C4-2B (cell line): ENCODE measurements at regions not wholly inside any gene's neighbourhood (a gene's known extent, or its start where the extent isn't known, plus 50 kb on each side); places are given as distances from the start of the nearest gene placed in this dataset.

Experiments used
- ZFX ChIP-seq: fragments of 450-650 bp; IDR thresholded peaks from 2 replicates; pipeline ENCODE4 v1.6.1; 2017
- TF ChIP-seq, protein P1 (sequence below): fragments of 450-650 bp; conservative IDR thresholded peaks from 2 replicates; pipeline ENCODE4 v1.5.1; 2017; ENCODE audit warnings: mild to moderate bottlenecking

GRCh38 chrX:39268207-39268606, 466.9 kb downstream of the MID1IP1 start:
- TF ChIP-seq, protein P1, sequence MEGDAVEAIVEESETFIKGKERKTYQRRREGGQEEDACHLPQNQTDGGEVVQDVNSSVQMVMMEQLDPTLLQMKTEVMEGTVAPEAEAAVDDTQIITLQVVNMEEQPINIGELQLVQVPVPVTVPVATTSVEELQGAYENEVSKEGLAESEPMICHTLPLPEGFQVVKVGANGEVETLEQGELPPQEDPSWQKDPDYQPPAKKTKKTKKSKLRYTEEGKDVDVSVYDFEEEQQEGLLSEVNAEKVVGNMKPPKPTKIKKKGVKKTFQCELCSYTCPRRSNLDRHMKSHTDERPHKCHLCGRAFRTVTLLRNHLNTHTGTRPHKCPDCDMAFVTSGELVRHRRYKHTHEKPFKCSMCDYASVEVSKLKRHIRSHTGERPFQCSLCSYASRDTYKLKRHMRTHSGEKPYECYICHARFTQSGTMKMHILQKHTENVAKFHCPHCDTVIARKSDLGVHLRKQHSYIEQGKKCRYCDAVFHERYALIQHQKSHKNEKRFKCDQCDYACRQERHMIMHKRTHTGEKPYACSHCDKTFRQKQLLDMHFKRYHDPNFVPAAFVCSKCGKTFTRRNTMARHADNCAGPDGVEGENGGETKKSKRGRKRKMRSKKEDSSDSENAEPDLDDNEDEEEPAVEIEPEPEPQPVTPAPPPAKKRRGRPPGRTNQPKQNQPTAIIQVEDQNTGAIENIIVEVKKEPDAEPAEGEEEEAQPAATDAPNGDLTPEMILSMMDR = no peak
- TF ChIP-seq ZFX = no peak
